ENCODE measurements at regions not wholly inside any gene's neighbourhood (a gene's known extent, or its start where the extent isn't known, plus 50 kb on each side); places are given as distances from the start of the nearest gene placed in this dataset.

DNA sequence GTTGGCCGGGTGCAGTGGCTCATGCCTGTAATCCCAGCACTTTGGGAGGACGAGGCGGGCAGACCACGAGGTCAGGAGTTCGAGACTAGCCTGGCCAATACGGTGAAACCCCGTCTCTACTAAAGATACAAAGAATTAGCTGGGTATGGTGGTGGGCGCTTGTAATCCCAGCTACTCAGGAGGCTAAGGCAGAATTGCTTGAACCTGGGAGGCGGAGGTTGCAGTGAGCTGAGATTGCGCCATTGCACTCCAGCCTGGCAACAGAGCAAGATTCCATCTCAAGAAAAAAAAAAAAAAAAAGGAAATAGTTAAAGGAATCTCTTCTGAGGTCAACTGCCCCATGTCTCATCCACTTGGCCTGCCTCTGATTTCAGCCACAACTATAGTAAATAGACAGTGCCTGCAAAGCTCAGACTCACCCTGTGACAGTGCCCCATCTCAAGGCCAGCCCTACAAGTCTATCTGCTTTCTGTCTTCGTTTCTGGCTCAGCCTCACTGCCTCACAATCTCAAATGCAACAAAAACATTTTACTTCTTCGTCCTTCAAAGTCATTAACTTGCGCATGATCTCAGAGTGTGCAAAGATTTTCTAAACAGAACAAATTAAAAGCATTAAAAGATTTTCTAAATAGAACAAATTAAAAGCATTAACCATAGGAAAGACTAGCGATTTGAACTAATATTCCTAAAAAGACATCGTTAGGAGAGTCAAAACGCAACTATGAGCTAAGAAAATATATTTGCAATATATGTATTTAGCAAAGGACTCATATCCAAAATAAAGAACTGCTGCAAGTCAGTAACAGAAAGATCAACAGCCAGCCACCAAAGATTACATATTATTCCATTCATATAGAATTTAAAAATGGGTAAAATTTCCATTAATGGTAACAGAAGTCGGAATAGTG is 65.0 kb upstream of the PRDX6 start:
- ATAC-seq: no peak
- intact Hi-C loops (cut with DNase I, micrococcal nuclease): no loop called here
- DNase-seq: no peak

DNA sequence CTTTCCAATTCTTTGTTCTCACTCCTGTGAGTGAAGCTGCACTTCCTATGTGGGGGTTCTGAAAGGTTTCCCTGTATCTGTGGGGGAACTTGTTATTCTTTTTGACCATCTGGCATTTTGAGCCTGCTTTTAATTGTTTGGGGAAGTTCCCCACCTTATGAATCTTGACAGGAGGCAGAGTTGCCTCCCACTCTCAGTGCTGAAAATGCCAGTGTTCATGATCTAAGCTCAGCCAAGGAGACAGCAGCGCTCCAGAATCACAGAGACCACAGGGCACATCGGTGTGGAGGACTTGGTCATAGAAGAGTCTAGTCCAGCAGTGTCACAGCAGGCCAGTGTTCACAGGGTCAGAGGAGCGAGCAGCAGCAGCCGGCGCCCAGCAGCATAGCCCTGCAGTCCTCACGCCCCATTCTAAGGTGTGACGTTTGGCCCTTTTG is 63.8 kb upstream of the PRDX6 start:
- intact Hi-C loops (cut with DNase I, micrococcal nuclease): no loop called here
- DNase-seq (no peak), ATAC-seq (no peak)

DNA sequence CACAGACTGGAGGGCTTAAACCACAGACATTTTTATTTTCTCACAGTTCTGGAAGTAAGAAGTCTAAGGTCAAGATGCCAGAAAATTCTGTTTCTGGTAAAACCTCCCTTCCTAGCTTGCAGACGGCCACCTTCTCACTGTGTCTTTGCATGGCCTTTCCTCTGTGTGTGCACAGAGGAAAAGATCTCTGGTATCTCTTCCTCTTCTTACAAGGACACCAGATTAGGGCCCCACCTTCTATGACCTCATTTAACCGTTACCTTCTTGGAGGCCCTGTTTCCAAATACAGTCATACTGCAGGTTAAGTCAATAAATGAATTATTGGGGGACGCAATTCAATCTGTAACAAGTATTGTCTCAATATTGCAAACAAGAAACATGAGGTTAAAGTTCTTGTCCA is 63.0 kb upstream of the PRDX6 start:
- ATAC-seq: no peak
- DNase-seq: no peak
- intact Hi-C loops (cut with DNase I, micrococcal nuclease): no loop called here

DNA sequence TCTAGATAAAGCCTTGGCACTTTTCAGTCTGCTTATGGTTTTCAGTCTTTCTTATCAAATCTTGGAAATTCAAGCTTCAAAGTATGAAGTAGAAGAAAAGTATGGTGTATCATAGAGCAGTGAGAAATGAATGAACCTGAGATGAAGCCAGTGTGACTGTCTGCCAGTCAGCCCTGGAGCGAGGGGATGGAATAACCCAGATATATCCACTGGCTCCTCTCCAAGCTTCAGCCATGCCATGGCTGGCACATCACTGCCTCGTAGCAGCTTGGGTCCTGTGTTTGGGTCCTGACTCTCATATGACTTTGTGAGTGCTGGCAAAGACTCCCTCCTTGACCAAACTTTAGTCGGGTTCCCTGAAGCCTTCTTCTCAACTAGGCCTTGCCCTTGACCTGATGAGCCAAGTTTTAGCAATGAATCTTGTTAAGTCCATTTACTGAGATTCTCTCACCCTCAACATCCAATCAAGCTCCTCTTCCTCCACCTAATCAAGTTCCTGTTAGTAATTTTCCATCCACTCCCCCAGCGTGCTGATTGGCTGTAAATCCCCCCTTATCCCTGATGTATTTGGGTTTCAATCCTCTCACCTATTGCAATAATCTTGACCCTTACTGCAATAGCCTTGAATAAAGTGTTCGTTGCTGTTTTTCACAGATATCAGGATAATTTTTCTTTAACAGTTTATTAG is 62.5 kb upstream of the PRDX6 start:
- DNase-seq (no peak), ATAC-seq (no peak)
- intact Hi-C loops (cut with DNase I, micrococcal nuclease): loop anchor here in 1 of 2 donors (5.0 kb wide), 1 partner anchor 413 kb away; no protein-coding TSS in a partner anchor

DNA sequence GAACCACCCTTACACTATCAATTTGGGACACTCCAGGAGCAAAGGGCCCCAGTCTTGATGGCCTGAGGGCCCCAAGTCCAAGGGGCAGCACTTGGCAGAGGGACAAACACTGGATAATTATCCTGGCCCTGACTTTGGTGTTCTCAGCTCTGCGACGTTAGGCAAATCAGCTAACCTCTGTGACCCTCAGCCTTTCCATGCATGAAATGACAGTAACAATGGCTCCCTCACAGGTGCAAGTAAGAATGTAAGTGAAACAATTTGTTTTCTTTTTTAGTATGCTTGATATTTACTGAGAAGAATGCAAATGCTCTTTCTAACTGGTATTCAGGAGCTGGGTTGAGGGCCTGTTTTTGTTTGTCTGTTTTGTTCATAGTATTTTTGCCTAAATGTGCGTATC is 61.6 kb upstream of the PRDX6 start:
- no peak for ATAC-seq
- intact Hi-C loops (cut with DNase I, micrococcal nuclease): loop anchor here in 1 of 2 donors (5.0 kb wide), 1 partner anchor 412 kb away; no protein-coding TSS in a partner anchor
- no peak for DNase-seq

DNA sequence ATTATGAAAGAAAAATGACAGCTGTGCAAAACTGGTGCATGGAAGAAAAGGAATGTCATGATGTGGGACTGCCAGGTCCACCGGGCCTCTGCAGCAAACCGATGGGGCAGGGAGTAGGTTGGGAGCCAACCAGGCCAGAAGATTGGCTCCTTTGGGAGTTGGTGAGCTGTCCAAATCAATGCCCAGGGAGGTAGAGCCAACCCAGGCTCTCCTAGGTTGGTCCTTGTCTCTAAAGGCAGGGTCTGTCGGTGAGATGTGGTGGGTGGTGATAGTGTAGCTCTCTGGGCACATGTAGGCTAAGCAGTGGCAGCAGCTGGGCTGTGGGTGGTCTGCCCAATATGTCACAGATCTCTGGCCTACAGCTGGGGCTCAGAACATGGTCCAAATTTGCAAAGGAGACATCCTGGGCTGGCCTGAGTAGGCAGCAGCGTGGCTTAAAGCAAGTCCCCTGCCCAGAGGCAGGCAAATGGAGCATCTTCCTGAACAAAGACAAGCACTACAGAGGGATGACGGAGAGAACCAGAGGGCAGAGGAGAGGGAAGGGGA is 61.2 kb upstream of the PRDX6 start:
- no peak for ATAC-seq
- DNase-seq: no peak

DNA sequence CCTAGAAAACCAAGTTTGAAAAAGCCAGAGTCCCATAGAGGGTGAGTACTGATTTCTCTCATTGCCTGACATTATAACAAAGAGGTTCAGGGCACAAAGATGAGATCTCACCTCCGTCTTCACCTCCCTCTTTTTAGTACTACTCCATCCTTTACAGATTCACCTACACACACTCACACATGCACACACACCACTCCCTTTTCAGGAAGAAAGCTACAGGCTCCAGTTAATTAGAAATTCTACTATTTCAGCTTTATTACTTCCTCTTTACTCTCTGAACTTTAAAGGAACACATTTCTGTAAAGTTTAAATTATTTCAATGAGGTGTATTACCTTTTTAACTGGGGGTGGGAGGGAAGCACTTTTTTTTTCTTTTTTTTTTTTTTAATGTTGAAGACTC is 59.6 kb upstream of the PRDX6 start:
- intact Hi-C loops (cut with DNase I, micrococcal nuclease): loop anchor here in 1 of 2 donors (5.0 kb wide), 1 partner anchor 410 kb away; no protein-coding TSS in a partner anchor
- ATAC-seq: peak; percentile 73
- no peak for DNase-seq

More for the DNA sequence above, 61.2 kb upstream of the PRDX6 start:
- intact Hi-C loops (cut with DNase I, micrococcal nuclease): loop anchor here in 1 of 2 donors (5.0 kb wide), 1 partner anchor 411 kb away; no protein-coding TSS in a partner anchor

DNA sequence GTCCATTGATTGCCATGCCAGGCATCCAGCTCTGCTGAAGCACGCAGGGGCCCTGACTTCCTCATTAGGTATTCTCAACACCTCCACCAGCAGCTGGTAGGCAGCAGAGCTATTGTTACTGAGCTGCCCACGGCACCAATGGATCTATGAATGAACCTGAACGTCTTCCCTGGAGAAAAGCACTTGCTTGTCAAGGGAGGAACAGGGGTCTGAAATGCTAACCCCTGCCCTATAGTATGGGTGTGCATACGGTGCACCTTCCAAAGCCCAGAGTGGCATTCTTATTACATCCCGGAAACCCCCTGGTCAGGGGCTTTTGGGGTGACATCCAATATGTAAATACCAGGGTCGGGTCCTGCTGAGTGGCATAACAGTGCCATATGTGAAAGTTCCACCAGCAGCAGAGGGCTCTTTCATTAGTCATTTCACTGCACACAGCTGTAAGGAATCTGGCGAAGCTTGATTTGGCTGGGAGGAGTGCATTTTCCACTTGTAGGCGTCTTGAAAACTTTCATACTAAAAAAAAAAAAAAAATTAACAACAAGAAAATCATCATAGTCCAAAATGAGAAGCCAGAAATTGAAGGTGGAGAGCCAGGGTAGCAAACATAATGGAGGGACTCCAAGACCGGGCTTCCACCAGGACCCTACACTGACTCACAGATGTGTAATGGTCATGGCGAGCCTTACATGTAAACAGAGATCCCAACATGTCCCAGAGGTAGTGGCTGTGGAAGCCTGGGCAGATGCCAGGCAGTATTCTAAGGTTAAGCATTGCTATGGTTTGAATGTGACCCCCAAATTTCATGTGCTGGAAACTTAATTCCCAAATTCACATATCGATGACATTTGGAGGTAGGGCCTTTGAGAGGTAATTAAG is 58.8 kb upstream of the PRDX6 start:
- ATAC-seq: no peak
- peak in 1 of 2 donors; percentile 27 for DNase-seq
- intact Hi-C loops (cut with DNase I, micrococcal nuclease): loop anchor here in 1 of 2 donors (5.0 kb wide), 1 partner anchor 409 kb away; no protein-coding TSS in a partner anchor

DNA sequence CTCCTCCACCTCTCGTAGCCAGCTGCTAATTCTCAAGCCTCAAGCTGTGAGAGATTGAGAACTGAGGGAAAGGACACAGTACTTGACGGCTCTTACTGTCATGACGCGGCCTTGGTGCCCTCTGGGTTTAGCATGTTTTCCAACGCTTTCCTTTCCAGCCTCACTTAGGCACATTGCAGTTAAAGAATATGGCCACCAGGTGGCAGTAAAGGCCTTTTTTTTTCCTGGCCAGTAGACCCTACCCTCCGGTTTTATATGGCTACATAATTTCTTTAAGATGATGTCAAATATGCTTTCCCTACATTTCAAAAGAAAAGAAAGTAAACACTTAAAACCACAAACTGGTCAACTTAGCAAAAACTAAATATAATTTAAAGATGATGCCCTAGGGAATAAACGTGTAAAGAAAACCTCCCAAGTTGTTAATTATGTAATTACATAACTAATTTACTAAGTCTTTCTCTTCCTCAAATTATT is 56.8 kb upstream of the PRDX6 start:
- ATAC-seq: peak; percentile 61
- intact Hi-C loops (cut with DNase I, micrococcal nuclease): no loop called here
- DNase-seq: peak in 1 of 2 donors; percentile 60

DNA sequence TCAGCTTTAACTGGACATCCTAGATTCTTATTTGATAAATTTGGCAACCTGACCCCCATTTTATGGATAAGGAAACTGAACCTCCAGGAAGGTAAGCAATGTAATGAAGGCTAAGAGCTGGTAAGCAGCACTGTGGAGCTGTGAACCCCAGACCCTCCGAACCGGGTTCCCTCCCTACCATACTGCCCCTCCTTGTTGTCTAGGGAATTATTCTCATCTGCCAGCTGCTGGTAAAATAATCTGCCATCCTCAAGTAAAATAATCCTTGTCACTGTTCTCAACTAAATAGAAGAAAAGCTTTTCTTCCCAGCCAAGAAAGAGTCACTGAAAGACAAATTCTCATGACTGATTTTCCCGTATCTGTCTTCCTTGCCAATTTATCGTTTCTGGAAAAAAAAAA is 55.8 kb upstream of the PRDX6 start:
- ATAC-seq: no peak
- intact Hi-C loops (cut with DNase I, micrococcal nuclease): no loop called here

DNA sequence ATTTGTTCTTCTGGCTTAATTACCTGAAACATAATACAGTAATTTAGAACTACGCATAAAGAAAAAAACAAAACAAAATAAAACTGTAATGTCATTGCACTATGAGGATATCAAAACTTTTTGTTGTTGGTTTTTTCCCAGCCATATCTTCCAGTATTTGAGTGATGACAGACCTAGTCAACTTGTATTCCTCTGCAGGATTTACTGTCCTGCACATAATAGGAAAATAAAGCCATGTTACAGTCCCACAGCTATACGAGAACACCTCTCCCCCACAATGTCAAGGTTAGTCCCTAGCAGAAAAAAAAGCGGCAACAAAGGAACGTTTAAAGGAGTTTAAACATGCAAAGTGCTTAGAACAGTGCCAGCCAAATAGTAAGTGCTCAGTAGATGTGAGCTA is 55.3 kb upstream of the PRDX6 start:
- intact Hi-C loops (cut with DNase I, micrococcal nuclease): no loop called here
- ATAC-seq: no peak
- DNase-seq: no peak

More for the DNA sequence above, 55.8 kb upstream of the PRDX6 start:
- DNase-seq: no peak

DNA sequence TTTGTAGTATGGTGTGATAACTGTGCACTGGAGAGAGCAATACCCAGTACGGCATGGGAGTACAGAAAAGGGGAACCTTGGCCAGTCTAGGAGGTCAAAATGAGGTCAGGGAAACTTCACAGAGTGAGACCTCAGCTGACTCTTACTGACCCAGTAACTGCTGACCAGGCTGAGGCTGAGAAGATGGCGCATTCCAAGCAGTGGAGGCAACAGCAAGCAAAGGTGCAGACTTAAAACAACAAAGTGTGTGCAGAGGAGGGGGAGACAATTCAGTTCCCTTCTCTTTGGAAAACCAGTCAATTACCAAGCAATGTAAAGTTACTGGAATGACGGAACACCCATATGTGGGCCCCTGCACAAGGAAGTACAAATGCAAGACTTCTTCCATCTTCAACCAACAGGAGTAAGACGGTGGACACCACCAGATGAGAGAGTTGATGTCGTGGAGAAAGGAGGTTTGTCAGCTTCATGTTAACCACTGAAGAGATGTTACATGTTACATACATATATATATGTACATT is 54.6 kb upstream of the PRDX6 start:
- DNase-seq (no peak), ATAC-seq (no peak)
- intact Hi-C loops (cut with DNase I, micrococcal nuclease): no loop called here

DNA sequence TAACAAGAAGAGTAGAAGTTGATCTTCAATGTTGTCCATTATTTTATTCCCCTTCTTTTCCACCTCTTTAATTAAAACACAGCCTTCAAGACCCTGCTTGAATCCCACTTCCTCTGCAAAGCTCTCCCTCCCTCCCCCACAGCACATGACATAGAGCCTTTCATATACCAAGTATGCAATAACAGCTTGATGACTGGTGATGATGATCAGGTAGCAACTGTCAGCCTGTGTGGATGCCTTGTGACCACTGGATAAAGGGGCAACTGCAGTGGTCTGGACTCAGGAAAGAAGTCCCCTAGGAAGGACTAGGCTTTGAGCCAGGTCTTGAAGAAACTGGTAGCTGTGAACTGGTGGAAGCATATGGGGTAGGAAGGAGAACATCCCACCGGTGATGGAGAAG is 53.8 kb upstream of the PRDX6 start:
- ATAC-seq (no peak), DNase-seq (no peak)
- intact Hi-C loops (cut with DNase I, micrococcal nuclease): no loop called here

DNA sequence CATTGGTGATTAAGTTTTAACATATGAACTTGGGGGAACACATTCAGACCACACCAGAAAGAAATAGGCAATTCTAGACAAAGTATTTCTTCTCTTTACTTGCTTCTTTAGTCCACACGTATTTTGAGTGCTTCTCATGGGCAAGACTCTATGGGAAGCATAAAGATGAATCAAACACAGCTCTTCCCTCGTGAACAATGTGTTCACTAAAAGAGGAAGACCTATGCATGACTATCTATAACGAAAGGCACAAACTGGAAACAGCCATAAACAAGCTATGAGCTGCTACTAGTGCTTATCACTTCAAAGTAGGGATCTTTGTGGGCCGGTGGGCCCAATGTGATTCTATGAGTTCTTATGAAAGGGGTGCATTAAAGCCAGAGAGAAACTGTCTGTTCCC is 53.0 kb upstream of the PRDX6 start:
- no peak for ATAC-seq
- intact Hi-C loops (cut with DNase I, micrococcal nuclease): no loop called here
- no peak for DNase-seq

DNA sequence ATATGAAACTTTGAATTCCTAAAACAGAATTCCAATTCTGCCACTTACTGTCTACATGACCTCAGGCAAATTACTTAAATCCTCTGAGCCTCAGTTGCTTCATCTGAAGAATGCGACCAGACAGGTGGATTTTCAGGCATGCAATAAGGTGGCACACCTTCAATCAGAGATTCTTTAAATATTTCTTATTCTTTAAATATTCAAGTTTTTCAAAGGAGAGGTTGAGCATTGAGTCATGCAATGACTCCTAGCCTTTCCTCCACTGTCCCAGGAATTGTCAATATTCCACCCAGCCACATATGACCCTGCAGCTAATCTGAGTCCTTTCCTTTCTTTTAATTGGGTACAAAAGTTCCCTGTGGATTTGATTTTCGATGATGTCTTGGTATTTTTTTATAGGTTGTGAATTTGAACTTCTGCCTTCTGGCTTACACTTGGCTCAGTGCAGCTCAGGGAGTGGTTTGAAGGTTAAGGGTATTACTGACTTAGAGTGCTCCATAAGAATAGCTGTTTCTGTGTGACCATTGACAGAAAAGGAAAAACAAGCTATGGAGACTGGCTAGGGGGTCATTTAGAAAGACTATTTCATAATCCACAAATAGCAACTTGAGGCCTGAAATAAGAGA is 52.2 kb upstream of the PRDX6 start:
- ATAC-seq (peak; percentile 69), DNase-seq (peak in 1 of 2 donors; percentile 47)
- intact Hi-C loops (cut with DNase I, micrococcal nuclease): no loop called here

DNA sequence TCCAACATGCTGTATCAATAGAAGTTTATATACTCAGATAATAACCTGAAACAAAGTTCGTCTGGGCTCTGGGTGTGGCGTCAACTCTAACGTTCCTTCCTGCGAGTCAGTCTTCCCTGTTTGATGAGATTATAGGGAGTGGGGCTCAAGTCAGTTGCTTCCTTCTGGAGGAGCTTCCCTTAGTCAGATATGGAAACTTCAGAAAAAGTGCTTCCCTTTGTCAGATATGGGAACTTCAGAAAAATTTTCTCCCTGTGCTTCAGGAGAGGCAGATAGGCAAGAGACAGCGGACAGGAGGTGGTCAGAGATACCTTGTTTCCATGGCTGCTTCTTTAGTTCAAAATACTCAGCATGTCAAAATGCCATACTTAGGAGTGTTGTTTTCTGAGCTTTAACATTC is 51.1 kb upstream of the PRDX6 start:
- intact Hi-C loops (cut with DNase I, micrococcal nuclease): no loop called here
- ATAC-seq (peak; percentile 75), DNase-seq (peak; percentile 61 to 72)

DNA sequence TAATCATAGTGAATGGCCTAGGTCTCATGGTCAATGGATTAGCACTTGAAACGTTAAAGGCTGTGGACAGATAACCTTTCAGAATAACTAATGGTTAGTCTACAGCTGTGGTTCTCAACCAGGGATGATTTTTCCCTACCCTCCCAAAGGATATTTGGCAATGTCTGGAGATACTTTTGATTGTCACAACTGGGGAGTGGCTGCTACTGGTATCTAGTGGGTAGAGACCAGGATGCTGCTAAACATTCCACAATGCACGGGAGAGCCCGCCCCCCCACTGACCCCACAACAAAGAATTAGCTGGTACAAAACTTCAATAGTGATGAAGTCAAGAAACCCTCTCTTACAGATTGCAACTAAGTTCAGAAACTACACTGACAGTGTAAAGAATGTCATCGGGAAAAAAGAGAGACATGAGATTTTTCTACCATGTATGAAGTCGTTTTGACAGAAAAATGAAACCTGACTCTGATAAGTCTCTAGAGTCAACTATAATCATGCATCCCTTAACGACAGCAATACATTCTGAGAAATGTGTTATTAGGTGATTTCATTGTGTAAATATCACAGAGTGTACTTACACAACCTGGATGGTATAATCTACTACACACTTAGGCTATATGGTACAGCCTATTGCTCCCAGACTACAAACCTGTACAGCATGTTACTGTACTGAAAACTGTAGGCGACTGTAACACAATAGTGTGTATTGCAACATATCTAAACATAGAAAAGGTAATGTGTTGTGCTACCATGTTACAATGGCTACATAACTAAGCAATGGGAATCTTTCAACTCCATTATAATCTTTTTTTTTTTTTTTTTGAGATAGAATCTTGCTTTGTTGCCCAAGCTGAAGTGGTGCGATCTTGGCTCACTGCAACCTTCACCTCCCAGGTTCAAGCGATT is 49.7 kb upstream of the PRDX6 start:
- peak; percentile 40 for ATAC-seq
- DNase-seq: no peak
- intact Hi-C loops (cut with DNase I, micrococcal nuclease): no loop called here
